K562 (cell line): ENCODE measurements at regions not wholly inside any gene's neighbourhood (a gene's known extent, or its start where the extent isn't known, plus 50 kb on each side); places are given as distances from the start of the nearest gene placed in this dataset.

Experiments used
- BCLAF1 ChIP-seq, 2 experiments: fragments of 450-650 bp in 1 of 2; IDR thresholded peaks; 2 replicates each; pipeline ENCODE4 v1.6.1; 2011 to 2017; ENCODE audit warnings: low read depth in 2 of 2, antibody characterized with exemption in 1 of 2, borderline replicate concordance in 1 of 2, low read length in 1 of 2, mild to moderate bottlenecking in 1 of 2, mixed read lengths in 1 of 2; ENCODE audit not compliant: control insufficient read depth in 1 of 2
- CREB3L1 ChIP-seq: fragments of 450-650 bp; IDR thresholded peaks from 2 replicates; pipeline ENCODE4 v1.6.1; 2014; ENCODE audit warnings: low read depth, mild to moderate bottlenecking, moderate library complexity, borderline replicate concordance
- E2F4 ChIP-seq: sonication (generic); formaldehyde crosslinking; IDR thresholded peaks from 2 replicates; pipeline ENCODE4 v1.8.0; 2022; ENCODE audit warnings: mild to moderate bottlenecking, low read depth, missing genetic modification reagents
- E2F6 ChIP-seq, 2 experiments: IDR thresholded peaks; 2 replicates each; pipeline ENCODE4 v1.6.1; 2011; ENCODE audit warnings: borderline replicate concordance in 1 of 2, control low read depth in 1 of 2, low read depth in 1 of 2, low read length in 1 of 2, mild to moderate bottlenecking in 1 of 2, mixed read lengths in 1 of 2, moderate library complexity in 1 of 2; ENCODE audit not compliant: insufficient read depth in 1 of 2, insufficient read length in 1 of 2, poor library complexity in 1 of 2, severe bottlenecking in 1 of 2; ENCODE audit errors: extremely low read depth in 1 of 2
- THAP7 ChIP-seq: fragments of 250-450 bp; sonication (Bioruptor Pico); IDR thresholded peaks from 2 replicates; pipeline ENCODE4 v1.5.0; 2021
- ZFP30 ChIP-seq: fragments of 250-450 bp; sonication (Bioruptor Pico); IDR thresholded peaks from 2 replicates; pipeline ENCODE4 v1.8.0; 2022; ENCODE audit warnings: moderate library complexity, mild to moderate bottlenecking, inconsistent platforms, borderline replicate concordance
- ZNF512 ChIP-seq: IDR thresholded peaks from 2 replicates; pipeline ENCODE4 v1.6.1; 2016; ENCODE audit warnings: missing genetic modification characterization, missing compliant biosample characterization
- ZNF644 ChIP-seq: fragments of 200-800 bp; sonication (Bioruptor generic); IDR thresholded peaks from 2 replicates; pipeline ENCODE4 v1.6.1; 2016; ENCODE audit warnings: low read depth, missing genetic modification characterization, missing compliant biosample characterization
- ZNF77 ChIP-seq: fragments of 250-450 bp; sonication (Bioruptor Pico); IDR thresholded peaks from 2 replicates; pipeline ENCODE4 v1.5.0; 2020

- TF ChIP-seq ZNF644 (tag) (no peak), BCLAF1 (IDR thresholded peaks at IDR 0.05; ENCODE audit: borderline replicate concordance in 1 of 2, control insufficient read depth in 1 of 2, low read depth in 2 of 2, low read length in 1 of 2) (no peak), ZFP30 (CRISPR knock-in tag) (no peak), CREB3L1 (no peak), THAP7 (no peak), E2F6 (IDR thresholded peaks at IDR 0.05; ENCODE audit: borderline replicate concordance in 1 of 2, extremely low read depth in 1 of 2, insufficient read depth in 1 of 2, insufficient read length in 1 of 2, low read depth in 1 of 2, low read length in 1 of 2, poor library complexity in 1 of 2, severe bottlenecking in 1 of 2) (no peak), ZNF512 (tag) (no peak), E2F4 (CRISPR knock-in tag) (no peak), ZNF77 (no peak)
Observed at GRCh38 chr11:91871791-91872190, 352.8 kb upstream of the FAT3 start.
